GM19372 (cell line): ENCODE measurements at regions not wholly inside any gene's neighbourhood (a gene's known extent, or its start where the extent isn't known, plus 50 kb on each side); places are given as distances from the start of the nearest gene placed in this dataset.
"Not testable (repeated sequence)": the region's sequence is repeated elsewhere in the genome, so short reads cannot be mapped to it uniquely, and the experiment has no call there.

ENCODE experiments used
- ATAC-seq: cut with Tn5 transposase; IDR thresholded peaks from one replicate; pipeline ENCODE4 v1.9.1; 2021; ENCODE audit warnings: mild to moderate bottlenecking, low read depth, moderate library complexity; ENCODE audit not compliant: unreplicated experiment

DNA sequence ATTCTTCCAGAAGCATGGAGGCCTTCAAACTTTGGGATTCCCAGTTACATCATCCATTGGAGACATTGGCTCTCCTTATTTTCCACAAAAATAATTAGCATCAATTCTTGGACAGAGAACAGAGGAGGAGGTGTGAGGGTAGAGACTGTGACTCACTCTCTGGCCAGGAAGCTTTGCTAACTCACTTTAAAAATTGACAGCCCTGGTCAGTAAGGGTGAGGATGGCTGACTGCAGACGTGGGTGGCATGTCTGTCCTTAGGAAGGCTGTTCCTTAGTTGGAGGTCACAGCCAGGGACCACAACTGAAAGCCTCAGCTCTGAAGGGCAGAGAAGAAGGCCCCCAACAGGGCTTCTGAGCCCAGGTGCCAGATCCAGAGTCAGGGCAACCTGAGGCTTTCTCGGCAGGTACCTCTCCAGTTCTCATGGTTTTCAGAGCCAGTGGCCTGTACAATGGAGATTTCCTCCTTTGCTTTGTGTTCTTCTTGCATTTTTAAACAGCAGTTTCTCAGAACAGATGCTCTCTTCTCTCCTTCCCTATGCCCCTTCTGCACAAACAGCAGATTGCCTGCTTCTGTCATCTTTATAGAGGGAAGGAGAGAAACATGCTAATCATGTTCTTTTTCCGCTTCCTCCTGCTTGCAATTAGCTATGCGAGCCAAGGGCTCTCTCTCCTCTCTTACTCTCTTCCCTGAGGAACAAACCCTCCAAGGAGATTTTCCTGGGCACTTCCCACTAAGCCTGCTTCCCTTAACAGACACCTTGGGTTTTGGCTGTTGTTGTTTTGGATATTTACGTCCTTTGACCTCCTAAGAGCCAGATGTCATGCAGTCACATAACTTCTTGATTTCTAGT lies 92.5 kb upstream of the ZNF366 start:
- no peak for ATAC-seq

DNA sequence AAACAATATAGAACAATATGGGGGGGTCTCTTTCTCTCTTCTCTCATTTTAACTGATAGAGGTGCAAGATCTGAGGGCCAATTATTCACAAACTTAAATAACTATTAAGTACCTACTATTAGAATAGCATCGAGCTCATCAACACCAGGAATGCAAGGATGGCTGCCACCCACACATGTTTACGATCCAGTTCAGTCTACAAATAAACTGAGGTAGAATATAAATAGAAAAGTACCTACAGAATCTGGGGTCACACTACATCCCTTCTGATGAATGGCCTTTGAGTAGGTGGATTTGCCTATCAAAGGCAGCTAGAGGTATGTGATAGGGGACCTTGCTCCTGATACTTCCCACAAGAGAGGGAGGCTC lies 91.8 kb upstream of the ZNF366 start:
- ATAC-seq: no peak

DNA sequence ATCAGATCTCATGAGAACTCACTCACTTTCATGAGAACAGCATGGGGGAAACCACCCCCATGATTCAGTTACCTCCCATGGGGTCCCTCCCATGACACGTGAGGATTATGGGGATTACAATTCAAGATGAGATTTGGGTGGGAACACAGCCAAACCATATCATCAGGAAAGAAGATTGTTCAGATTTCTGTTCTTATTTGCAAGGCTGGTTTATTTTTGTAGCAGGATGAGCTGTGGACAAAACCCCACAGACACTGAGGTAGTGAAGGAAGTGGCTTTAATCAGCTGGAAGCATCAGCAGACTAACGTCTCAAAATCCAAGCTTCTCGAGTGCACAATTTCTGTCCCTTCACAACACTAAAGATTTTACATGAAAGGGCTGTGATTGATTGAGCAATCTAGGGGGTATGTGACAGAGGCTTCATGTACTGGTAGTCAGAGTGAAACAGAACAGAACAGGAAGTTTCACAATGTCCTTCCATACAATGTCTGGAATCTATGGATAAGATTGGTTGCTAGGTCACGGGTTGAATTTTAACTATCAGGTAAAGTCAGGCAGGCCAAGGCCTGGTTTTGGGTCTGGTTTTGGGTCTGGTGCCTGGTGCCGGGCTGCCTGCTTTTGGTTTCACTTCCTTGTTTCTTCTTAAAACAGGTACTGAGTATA lies 91.3 kb upstream of the ZNF366 start:
- ATAC-seq: no peak

DNA sequence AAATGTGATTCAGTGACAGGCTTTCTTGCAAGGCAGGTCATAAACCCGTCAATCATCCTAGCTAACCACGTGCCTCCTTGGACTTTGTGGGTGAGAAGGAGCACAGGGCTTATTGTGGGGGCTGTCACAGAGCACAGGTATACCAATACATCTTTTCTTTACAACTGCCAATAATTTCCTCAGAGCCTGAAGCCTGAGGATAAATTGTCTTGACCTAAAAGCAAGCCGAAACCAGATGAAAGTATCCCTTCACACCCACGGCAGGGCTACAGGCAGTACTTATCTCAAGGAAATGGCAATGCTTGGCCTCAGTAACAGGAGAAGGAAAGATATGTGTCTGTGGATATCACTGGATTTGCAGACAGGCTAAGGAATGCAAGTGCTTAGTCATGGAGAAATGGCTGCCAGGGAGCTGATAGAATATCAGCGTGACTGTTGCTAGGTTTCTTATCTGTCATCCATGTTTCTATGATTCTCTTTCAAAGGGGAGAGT lies 90.3 kb upstream of the ZNF366 start:
- ATAC-seq: no peak

DNA sequence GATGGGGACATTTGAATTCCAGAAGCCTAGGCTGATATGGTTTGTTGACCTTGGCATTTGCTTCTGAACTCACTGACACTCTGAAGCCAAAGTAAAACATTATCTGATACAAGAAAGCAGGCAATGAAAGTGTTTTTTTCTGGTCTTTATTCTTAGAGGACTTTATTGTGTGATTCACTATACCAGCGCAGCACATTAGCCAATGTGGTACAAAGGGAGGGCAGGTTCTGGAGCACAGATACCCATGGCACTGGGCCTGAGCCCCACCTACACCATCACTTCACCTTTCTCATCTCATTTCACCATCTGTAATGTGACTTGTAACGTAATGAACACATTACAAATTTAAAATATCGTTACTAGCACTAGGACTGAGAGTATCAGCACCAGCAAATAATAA lies 89.7 kb upstream of the ZNF366 start:
- ATAC-seq: no peak

DNA sequence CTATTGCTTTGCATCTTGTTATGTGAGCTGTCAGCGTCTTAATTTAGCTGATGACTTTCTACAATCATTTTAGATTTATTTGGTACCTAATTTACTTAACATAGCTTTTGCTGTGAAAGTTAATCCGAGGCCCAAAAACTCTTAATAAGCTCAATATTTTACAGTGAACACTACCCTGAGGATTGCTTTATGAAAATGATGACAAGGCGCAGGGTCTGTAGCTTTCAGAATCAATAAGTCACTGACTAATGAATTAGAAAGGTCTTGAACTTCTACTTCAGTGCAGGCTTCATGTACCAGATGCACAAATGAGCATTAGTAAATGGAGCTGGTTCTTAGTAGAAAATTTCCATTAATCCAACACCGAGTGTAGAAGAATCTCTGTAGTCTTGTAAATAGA lies 81.4 kb upstream of the ZNF366 start:
- no peak for ATAC-seq

DNA sequence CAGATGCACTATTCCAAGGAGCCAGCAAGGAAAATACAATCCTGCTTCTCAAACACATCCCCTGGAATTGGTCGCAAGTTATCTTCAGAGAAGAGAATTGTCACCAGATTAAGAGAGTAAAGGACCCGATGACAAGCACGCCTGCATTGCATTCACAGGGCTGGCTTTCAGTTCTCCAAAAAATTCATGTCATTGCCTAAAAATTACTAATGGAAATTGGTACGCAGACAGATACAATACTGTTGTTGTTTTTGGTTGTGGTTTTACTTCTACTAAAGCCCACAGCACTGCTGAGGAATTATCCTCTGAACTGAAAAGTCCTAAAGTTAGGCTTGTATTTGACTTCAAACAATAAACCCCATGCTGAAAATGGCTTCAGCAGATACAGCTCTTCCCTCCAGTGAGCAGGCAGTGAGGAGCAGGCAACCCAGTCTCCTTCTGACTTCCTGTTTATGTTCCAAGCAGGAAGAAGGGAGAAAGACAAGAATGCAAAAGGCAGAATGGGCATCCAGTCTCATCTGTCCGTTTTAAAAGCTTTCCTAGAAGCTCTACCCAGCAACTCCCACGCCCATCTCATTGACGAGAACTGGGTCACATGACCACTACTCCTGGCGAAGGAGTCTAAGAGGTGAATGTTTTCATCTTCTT lies 80.6 kb upstream of the ZNF366 start:
- ATAC-seq: no peak

DNA sequence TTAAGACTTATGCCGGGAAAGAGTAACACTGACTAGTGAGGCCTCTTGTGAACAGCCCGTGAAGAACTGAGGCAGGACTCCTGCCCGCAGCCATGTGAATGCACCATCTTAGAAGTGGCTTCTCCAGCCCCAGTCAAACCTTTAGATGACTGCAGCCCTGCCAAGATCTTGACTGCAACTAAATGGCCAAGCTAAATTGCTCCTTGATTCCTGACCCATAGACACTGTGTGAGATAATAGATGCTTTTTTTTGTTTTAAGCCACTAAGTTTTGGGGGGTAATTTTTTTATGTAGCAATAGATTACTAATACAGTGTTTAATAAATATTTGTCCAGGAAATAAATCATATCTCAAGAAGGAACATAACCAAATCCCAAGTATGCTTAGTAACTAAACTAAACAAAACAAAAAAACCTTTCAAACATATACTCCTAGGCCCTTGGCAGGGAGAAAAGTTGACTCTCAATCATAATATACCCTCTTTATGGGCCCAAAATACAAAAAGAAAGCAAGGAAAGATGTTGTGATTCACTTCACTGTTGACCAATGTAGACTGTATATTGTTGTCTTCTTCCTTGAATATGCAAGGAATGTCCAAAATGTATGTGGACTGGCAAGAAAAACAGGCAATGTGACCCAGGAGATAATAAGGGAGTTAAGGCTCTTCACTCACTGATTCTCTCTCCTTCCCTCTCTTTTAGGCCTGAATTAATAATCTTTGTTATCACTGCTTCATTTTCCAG lies 79.7 kb upstream of the ZNF366 start:
- ATAC-seq: no peak

DNA sequence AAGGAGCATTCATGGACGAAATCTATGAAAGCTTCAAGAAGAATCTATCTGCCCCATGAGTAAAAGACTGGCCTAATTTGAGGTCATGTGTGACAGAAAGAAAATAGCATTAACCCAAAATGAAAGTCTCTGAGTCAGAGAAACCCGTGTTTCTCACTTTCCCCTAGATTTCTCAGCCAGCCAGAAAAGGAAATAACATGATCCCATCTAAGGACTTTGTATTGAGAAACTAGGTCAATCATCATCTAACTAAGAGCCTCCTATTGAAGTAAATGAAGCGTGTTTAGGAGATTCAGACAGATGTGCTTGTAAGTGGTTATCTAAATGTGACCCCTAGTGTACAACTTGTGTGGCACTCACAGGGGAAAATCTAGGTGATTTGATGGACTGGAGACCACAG lies 77.3 kb upstream of the ZNF366 start:
- ATAC-seq: no peak

DNA sequence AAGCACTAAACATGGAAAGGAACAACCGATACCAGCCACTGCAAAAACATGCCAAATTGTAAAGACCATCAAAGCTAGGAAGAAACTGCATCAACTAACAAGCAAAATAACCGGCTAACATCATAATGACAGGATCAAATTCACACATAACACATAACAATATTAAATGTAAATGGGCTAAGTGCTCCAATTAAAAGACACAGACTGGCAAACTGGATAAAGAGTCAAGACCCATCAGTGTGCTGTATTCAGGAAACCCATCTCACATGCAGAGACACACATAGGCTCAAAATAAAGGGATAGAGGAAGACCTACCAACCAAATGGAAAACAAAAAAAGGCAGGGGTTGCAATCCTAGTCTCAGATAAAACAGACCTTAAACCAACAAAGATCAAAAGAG lies 72.1 kb upstream of the ZNF366 start:
- not testable (repeated sequence) for ATAC-seq

DNA sequence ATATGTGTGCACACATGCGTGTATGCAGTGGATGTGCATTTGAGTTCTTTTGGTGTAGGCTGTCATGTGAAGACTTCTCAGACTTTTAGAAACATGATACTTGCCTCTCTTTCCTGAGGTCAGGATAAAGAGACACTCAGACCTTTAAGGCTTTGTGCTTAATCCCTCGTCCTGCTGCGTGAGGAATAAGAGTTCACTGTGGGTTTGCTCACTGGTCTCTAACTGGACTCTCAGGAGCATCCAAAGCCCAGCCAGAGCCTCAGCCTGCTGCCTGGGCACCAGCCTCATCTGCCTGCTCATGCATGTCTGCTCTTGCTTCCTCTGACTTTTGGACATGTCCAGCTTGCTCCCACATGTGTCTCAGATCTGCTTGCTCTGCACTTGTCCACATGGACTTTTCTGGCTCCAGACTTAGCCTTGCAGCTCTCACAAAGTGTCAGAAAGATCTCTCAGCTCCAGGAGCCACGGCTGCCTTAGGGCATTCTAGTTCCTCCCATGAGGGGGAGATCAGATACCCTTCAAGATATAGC lies 65.1 kb upstream of the ZNF366 start:
- ATAC-seq: no peak

DNA sequence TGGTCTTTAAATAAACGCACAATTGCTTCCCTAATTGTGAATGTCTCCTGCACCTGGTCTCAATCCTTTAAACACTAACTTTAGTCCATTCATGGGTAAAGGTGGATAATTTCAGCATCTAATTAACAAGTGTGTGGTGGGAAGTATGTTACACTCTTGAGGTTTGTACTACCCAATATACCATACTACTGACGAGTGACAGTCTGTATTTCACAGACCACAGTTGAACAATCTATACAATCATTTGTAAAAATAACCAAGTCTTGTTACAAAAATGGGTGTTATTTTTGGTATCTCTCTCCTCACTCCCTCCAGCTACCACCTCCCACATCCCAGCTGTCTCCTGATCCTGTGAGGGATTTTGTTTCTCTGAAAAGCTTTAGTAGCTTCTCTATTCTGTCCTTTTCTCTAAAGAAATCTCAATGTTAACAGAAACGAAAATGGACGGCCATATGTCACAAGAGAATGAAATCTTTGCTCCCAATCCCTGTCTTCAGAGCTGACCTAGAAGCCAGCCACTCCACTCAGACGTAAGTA lies 62.3 kb upstream of the ZNF366 start:
- ATAC-seq: no peak

DNA sequence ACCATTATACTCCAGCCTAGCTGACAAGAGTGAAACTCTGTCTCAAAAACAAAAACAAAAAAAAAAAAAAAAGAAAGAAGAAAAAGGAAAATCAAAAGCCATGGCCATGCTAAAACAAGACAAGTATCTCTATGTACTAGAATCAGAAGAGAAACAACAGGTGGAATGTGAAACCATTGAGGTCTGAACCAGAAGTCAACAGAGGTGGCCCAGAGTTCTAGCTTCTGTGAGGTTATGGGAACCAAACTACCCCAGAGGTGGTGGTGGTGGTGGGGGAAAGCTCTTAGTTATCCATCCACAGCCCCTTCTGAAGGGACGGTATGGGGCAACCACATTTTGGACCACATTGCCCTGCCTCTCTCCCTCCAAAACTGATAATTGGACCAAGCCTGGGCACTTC lies 59.5 kb upstream of the ZNF366 start:
- ATAC-seq: no peak

DNA sequence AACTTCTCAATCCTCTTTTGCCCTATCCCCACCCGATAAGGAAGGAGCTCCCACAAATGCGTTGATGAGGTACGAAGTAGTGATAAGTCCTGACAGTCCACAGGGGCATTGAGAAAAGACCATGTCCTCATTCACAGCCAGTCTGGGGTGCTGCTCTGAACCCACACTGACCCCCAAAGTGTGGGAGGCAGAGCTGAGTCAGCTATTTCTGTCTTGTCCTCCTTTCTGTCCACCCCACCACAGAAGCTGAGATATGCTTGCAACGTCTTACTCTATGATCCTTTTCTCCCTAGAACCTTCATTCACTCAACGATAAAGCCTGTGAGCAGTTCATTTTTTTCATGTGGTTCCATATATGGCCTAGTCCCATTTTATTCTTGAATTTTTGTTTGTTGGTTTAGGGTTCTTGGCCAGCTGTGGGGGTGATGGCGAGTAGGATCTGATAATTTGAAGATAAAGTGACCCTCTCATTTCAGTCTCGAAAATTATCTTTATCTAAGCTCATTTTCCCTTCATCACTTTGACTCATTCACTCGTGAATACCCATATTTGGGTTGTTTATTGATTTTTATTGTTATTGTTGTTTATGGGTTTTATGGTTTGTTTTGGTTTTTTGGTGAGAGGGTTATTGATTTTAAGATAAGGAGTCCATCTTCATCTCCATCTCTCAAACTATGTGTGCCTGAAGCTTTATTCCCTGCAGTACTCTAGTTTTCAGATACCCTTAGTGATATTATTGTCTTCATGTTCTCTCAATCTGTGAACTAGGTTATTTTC lies 58.5 kb upstream of the ZNF366 start:
- ATAC-seq: no peak

DNA sequence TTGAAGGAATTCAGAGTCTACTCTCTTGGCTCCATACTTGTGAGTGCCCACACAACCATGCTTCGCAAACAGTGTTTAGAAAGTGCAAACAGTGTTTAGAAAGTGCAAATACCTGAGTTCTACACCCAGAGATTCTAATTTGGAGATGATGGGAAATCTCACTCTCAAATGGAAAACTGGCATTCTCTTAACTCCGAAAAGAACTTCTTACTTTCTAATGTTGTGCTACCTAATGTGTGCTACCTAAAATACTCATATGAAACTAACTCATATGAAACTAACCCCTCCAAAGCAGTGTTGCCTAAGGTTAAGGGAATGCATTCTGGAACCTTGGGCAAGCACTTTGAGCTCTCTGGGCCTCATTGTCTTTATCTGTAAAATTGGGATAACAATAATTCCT lies 55.5 kb upstream of the ZNF366 start:
- ATAC-seq: no peak

DNA sequence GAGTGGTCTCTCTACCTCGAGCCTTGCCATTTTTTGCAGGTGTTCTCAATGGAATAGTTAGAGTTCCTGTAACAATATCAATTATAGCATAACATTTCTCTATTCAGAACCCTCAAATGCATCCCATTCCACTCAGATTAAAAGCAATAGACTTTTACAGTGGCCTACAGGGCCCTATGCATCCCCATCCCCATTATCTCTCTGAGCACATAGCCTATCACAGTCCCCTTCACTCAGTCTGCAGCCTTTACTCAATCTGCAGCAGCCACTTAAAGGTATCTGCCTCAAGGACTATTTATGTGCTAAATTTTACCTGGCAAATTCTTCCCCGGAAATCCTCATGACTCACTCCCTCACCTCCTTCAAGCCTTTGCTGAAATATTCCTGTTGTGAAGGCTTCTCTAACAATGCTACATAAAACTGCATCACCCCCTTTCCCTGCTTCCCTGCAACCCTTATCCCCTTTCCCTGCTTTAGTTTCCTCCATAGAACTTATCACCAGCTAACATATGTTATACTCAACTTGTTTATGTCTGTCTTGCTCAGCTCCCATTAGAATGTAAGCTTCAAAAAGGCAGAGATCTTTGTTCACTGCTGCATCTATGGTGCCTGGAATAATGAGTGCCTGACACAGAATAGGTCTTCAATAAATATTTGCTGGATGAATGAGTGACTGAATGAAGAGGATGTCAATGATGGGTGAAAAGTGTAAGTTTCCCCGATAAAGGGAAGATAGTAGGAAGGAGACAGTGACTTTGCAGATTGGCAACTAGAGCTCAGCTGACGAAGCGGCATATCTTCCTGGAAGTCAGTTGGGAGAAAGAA lies 54.1 kb upstream of the ZNF366 start:
- no peak for ATAC-seq

DNA sequence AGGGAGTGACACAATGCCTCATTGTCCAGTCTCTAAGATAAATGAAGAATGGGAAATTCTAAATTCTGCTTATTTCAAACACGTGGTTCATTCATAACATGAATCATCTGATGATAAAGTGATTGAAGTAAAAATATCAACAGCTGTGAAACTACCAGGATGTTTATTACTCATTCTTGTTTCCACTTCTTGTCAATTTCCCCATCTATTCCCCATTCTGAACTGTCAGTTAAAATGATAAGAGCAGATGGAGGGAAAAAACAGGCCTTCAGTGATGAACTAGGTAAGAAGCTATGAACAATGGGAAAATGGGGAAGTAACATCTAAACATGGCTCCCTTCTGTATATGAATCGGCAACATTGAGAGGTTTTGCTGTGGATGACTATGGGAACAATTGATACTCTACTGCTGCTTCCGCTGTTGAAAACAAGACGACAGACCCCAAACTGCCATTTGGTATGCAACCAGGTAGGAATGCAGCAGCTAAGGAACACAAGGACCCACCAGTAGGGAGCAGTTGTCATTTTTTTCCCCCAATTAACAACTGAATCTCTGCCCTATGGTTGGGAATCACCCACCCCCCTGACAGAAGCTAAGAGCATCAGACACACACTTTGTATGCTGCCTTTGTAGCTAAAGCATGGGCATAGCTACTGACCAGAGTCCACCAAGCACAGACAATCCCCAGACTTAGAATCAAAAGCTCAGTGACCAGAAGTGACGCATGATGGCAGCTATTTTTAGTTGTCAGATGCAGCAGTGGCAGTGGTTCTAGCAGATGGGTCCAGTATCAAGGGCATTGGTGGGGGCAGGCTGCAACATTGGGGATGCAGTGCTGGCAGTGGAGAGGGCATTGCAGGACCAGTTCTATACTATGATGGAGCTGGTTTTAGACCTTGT lies 52.9 kb upstream of the ZNF366 start:
- ATAC-seq: no peak

DNA sequence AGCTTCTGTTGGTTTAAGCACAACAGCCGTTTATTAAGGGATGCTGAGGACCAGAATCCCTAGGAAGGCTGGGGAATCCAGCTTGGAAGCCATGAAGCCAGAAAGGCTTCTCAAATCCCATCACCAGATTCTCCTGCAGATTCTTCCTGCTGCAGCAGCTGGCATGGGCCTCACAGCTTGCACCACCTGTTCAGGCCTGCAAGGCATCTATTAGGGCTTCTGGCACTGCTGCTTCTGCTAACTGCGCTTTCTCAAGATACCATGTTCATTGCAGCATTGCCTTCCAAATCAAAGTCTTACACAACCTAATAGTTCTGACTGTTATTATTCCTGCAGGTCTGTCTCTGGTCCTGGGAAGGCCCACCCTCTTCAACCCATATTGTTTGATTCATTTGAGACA lies 51.2 kb upstream of the ZNF366 start:
- no peak for ATAC-seq
